OCI-LY7 (cell line): ENCODE measurements at regions not wholly inside any gene's neighbourhood (a gene's known extent, or its start where the extent isn't known, plus 50 kb on each side); places are given as distances from the start of the nearest gene placed in this dataset.

ENCODE experiments used
- BruUV-seq: library from RNA; stranded (reverse); fragments of 400-500 nt; replicated peaks from 2 replicates; lab custom pipeline; 2021; lab: Mats Ljungman, UMichigan
- CTCF ChIA-PET: fragments of 300-600 bp; sonication (Branson Sonifier 250); formaldehyde crosslinking; loops from one replicate; lab custom pipeline; 2022; ENCODE audit warnings: antibody characterized with exemption; ENCODE audit not compliant: unreplicated experiment; lab: Charles Lee
- POLR2A ChIA-PET: fragments of 300-600 bp; sonication (Branson Sonifier 250); formaldehyde crosslinking; loops from one replicate; lab custom pipeline; 2022; ENCODE audit warnings: antibody characterized with exemption; lab: Charles Lee
- DNase-seq: peaks from one replicate; pipeline ENCODE4 v3.0.0-alpha.2; 2015; ENCODE audit warnings: low spot score
- H2AFZ ChIP-seq: fragments of 200-600 bp; sonication (generic), shearing (Covaris generic); 2 replicates; pipeline ENCODE4 v1.6.1; 2014; ENCODE audit warnings: mild to moderate bottlenecking, antibody characterized with exemption, low read length, moderate library complexity
- H3K27ac ChIP-seq: fragments of 200-600 bp; sonication (generic); 2 replicates; pipeline ENCODE4 v1.5.1; 2014; ENCODE audit warnings: mixed run types, low read depth, mild to moderate bottlenecking, moderate library complexity, low read length, inconsistent platforms; ENCODE audit not compliant: poor library complexity, severe bottlenecking
- H3K36me3 ChIP-seq: fragments of 200-600 bp; sonication (generic); 2 replicates; pipeline ENCODE4 v1.6.1; 2014; ENCODE audit warnings: mild to moderate bottlenecking, antibody characterized with exemption, low read length, moderate library complexity, mixed read lengths; ENCODE audit not compliant: insufficient read depth
- H3K4me1 ChIP-seq: fragments of 200-600 bp; sonication (generic); 2 replicates; pipeline ENCODE4 v1.5.1; 2014; ENCODE audit warnings: mild to moderate bottlenecking, low read length; ENCODE audit not compliant: insufficient read depth, poor library complexity, severe bottlenecking
- H3K4me2 ChIP-seq: fragments of 200-600 bp; sonication (generic); 2 replicates; pipeline ENCODE4 v1.6.1; 2014; ENCODE audit warnings: mild to moderate bottlenecking, low read length
- H3K4me3 ChIP-seq: fragments of 200-600 bp; sonication (generic); 2 replicates; pipeline ENCODE4 v1.5.1; 2014; ENCODE audit warnings: mild to moderate bottlenecking, low read depth, low read length; ENCODE audit not compliant: poor library complexity, severe bottlenecking
- H3K79me2 ChIP-seq: fragments of 200-600 bp; sonication (generic); 2 replicates; pipeline ENCODE4 v1.6.1; 2016; ENCODE audit warnings: low read depth, mild to moderate bottlenecking, low read length, moderate library complexity, mixed read lengths; ENCODE audit not compliant: insufficient read depth
- H3K9me2 ChIP-seq: fragments of 200-600 bp; sonication (generic); 2 replicates; pipeline ENCODE4 v1.6.1; 2016; ENCODE audit warnings: mild to moderate bottlenecking, low read length, mixed read lengths; ENCODE audit not compliant: insufficient read depth
- H3K9me3 ChIP-seq: fragments of 200-600 bp; sonication (generic); 2 replicates; pipeline ENCODE4 v1.6.1; 2014; ENCODE audit warnings: mild to moderate bottlenecking, mixed run types, low read length, mixed read lengths
- H4K20me1 ChIP-seq: fragments of 200-600 bp; sonication (generic); 2 replicates; pipeline ENCODE4 v1.6.1; 2014; ENCODE audit warnings: mild to moderate bottlenecking, antibody characterized with exemption, low read length, moderate library complexity, mixed read lengths; ENCODE audit not compliant: insufficient read depth
- CTCF ChIP-seq: fragments of 200-600 bp; sonication (generic); conservative IDR thresholded peaks from 2 replicates; pipeline ENCODE4 v1.5.1; 2014; ENCODE audit warnings: mild to moderate bottlenecking, antibody characterized with exemption, low read length, moderate library complexity, mixed read lengths
- EZH2phosphoT487 ChIP-seq: fragments of 200-600 bp; sonication (generic); IDR thresholded peaks from 2 replicates; pipeline ENCODE4 v1.6.1; 2018; ENCODE audit warnings: low read depth, borderline replicate concordance, mild to moderate bottlenecking, mixed run types, antibody characterized with exemption, low read length, moderate library complexity, mixed read lengths
- intact Hi-C: fragments of 100-400 bp; cut with micrococcal nuclease; formaldehyde crosslinking; loops from one replicate; pipeline ENCODE4 v1.10.0; 2022; ENCODE audit not compliant: unreplicated experiment

DNA sequence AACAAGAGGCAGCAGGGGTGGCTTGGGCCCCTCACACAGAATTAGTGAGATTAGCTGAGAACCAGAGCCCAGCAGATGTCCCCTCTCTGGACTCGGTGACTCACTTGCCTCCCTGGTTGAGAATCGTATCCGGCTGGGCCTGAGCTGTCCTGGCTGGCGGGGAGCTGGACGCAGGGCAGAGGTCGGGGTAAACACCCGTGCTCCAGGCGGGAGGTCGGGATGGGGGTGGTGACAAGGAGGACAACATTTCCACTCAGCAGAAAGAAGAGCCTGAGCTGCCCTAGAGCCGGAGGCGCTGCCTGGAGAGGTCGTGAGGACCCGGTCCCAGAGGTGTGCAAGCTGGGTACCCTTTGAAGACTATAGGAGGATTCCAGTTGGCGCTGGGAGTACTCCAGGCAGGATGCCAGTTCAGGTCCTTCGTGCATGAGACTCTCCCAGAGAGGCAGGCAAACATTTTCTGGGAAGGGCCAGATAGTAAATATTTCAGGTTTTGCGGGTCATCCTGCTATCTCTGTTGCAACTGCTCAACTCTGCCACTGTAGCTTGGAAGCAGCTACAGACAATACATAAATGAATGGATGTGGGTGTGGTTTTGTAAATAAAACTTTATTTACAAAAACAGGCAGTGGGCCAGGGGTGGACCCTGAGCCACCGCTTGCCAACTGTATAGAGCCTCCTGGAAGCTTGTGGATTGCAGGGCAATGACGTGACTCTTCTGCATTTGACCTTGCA, 116.8 kb upstream of the WNT4 start:
- no peaks in the 10 kb centered on the region for H3K36me3 ChIP-seq
- no peak for DNase-seq
- H2AFZ ChIP-seq = no peak overlapping the region
- ChIA-PET CTCF (no interaction called here), POLR2A (interaction anchor here (1.1 kb wide), 1 partner anchor 208 kb away, joined by 3 read pairs; no protein-coding TSS in a partner anchor)
- H3K4me3 ChIP-seq = no peak overlapping the region
- TF ChIP-seq EZH2phosphoT487 (no peak), CTCF (no peak)
- H3K79me2 ChIP-seq = no peaks in the 10 kb centered on the region
- no peaks in the 10 kb centered on the region for H3K9me2 ChIP-seq
- no peak overlapping the region for H3K27ac ChIP-seq
- H3K9me3 ChIP-seq = no peaks in the 10 kb centered on the region
- peaks cover 12% of the 10 kb centered on the region for H3K4me1 ChIP-seq
- H4K20me1 ChIP-seq = no peaks in the 10 kb centered on the region
- no TSS peak for BruUV-seq
- intact Hi-C loops = no loop called here
- H3K4me2 ChIP-seq = no peak overlapping the region

DNA sequence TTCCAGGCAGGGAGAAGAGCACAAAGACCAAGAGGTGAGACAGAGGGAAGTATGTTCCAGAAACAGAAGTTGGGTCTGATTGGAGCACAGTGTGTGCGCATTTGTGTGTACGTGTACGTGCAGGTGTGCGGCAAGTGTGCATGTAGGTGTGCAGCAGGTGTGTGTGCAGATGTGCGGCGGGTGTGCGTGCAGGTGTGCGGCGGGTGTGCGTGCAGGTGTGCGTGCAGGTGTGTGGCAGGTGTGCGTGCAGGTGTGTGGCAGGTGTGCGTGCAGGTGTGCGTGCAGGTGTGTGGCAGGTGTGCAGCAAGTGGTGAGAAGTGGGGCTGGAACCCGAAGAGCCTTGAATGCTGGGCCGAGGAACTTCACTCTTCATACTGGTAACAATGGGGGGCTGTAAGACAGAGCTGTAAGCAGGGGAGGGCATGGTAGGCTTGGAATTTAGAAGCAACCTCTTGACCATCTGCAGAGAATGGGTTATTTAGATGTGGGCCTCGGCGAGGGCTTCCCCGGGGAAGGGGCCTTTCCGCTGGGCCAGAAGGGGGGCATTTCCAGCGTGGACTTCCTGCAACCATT, 118.0 kb upstream of the WNT4 start:
- no peak for DNase-seq
- intact Hi-C loops = no loop called here
- H3K4me1 ChIP-seq = peaks cover 12% of the 10 kb centered on the region
- no peak overlapping the region for H3K4me2 ChIP-seq
- H2AFZ ChIP-seq = no peak overlapping the region
- H3K9me2 ChIP-seq = no peaks in the 10 kb centered on the region
- TF ChIP-seq CTCF = no peak
- TF ChIP-seq EZH2phosphoT487 = no peak
- no peaks in the 10 kb centered on the region for H4K20me1 ChIP-seq
- no peaks in the 10 kb centered on the region for H3K36me3 ChIP-seq
- H3K9me3 ChIP-seq = no peaks in the 10 kb centered on the region
- POLR2A ChIA-PET = no interaction called here
- no peaks in the 10 kb centered on the region for H3K79me2 ChIP-seq
- H3K4me3 ChIP-seq = no peak overlapping the region
- H3K27ac ChIP-seq = no peak overlapping the region
- CTCF ChIA-PET = no interaction called here
- no TSS peak for BruUV-seq

DNA sequence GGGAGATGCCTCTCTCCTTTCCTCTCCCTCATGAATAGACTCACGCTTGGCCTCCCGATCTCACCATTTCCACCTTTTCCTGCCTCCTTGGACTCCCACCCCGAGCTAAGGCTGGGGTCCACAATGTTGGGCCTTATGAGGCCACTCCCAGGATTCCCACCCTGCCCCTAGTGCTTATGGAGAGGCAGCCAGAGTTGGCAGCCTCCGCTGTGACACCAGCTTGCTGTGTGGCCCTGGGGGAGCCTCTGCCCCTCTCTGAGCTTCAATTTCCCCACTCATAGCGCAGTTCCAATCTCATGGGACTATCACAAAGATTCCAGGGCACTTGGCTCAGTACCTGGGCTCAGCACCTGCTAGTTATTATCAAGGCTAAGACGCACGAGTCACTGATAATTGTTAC, 118.7 kb upstream of the WNT4 start:
- H3K27ac ChIP-seq = no peak overlapping the region
- no peak overlapping the region for H2AFZ ChIP-seq
- intact Hi-C loops = no loop called here
- H4K20me1 ChIP-seq = no peaks in the 10 kb centered on the region
- no peak overlapping the region for H3K4me3 ChIP-seq
- no peaks in the 10 kb centered on the region for H3K9me2 ChIP-seq
- no peaks in the 10 kb centered on the region for H3K36me3 ChIP-seq
- no peak overlapping the region for H3K4me2 ChIP-seq
- H3K79me2 ChIP-seq = no peaks in the 10 kb centered on the region
- CTCF ChIA-PET = no interaction called here
- peaks cover 12% of the 10 kb centered on the region for H3K4me1 ChIP-seq
- POLR2A ChIA-PET = no interaction called here
- TF ChIP-seq EZH2phosphoT487 (no peak), CTCF (no peak)
- DNase-seq = no peak
- BruUV-seq = no TSS peak
- H3K9me3 ChIP-seq = no peaks in the 10 kb centered on the region
